ENCODE measurements at regions not wholly inside any gene's neighbourhood (a gene's known extent, or its start where the extent isn't known, plus 50 kb on each side); places are given as distances from the start of the nearest gene placed in this dataset.

DNA sequence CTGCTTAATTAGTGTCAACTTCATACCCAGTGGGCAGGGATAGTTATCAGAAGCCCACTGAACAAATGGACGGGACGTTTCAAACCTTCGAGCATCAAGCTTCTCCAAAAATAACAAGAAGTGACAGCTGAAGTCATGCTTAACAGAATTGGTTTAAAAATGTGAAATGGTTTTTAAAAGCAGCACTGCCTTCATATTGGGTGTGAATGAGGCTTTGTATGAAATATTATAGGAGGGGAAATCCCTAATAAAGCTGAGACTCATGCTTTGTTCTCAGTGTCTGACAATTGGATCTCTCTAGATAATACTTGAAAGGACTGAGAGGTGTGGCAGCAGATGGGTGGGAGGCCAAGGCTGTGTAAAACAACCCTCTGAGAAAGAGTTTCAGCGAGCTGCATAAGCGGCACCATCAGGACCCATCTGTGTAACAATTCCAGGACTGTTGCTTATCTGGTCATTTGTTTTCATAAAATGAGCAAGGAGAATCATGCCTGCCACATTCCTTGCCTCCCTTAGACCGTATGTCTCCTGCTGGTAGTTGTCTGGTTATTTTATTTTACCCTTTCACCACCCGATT is 667.7 kb downstream of the DIAPH3 start:
- H3K4me3 Mint-ChIP-seq, result no peak overlapping the region

More for the DNA sequence above, 667.7 kb downstream of the DIAPH3 start:
- Histone ChIP-seq H3K14ac (ENCODE audit: insufficient read depth, low read length) (no peak overlapping the region), H2AFZ (ENCODE audit: low read length) (no peak overlapping the region), H4K8ac (replicated peaks; ENCODE audit: insufficient read length, low read depth, low read length) (no peak overlapping the region), H3K9ac (ENCODE audit: extremely low read depth, insufficient read length, low read length) (no peak overlapping the region), H3K4me1 (ENCODE audit: insufficient read depth, low read length) (no peaks in the 10 kb centered on the region), H3K4ac (ENCODE audit: low read depth, low read length) (no peak overlapping the region), H2BK12ac (ENCODE audit: insufficient read length, low read depth, low read length) (no peak overlapping the region), H3K79me2 (ENCODE audit: insufficient read depth, low read length) (no peaks in the 10 kb centered on the region), H4K20me1 (ENCODE audit: control insufficient read depth, insufficient read depth, insufficient read length) (no peaks in the 10 kb centered on the region), H4K5ac (ENCODE audit: insufficient read length, low read depth, low read length) (no peak overlapping the region), H3K23me2 (ENCODE audit: insufficient read length, low read depth, low read length, poor library complexity, severe bottlenecking) (no peaks in the 10 kb centered on the region), H2BK120ac (ENCODE audit: low read depth, low read length, poor library complexity, severe bottlenecking) (no peak overlapping the region), H3K18ac (ENCODE audit: insufficient read length, low read depth, low read length) (no peak overlapping the region), H3K79me1 (ENCODE audit: insufficient read depth, low read depth, low read length, poor library complexity, severe bottlenecking) (no peaks in the 10 kb centered on the region), H3K27ac (ENCODE audit: insufficient read length, low read depth, low read length) (no peak overlapping the region), H3K9me3 (ENCODE audit: control insufficient read depth, low read depth, low read length) (no peaks in the 10 kb centered on the region), H2AK5ac (ENCODE audit: insufficient read length, low read length) (no peak overlapping the region), H3T11ph (ENCODE audit: low read length) (no peak overlapping the region), H3K23ac (ENCODE audit: insufficient read length, low read depth, low read length) (no peak overlapping the region), H3K27me3 (ENCODE audit: insufficient read depth, low read length) (no peaks in the 10 kb centered on the region), H3K56ac (ENCODE audit: insufficient read length, low read depth, low read length) (no peak overlapping the region), H3K4me2 (ENCODE audit: insufficient read depth, insufficient read length, low read length) (no peak overlapping the region), H2BK5ac (ENCODE audit: insufficient read length, low read length) (no peak overlapping the region), H2BK15ac (ENCODE audit: low read depth, low read length) (no peak overlapping the region), H4K91ac (ENCODE audit: insufficient read length, low read depth, low read length) (no peak overlapping the region), H2BK20ac (ENCODE audit: low read depth, low read length, poor library complexity, severe bottlenecking) (no peak overlapping the region)
- TF ChIP-seq, protein P1, sequence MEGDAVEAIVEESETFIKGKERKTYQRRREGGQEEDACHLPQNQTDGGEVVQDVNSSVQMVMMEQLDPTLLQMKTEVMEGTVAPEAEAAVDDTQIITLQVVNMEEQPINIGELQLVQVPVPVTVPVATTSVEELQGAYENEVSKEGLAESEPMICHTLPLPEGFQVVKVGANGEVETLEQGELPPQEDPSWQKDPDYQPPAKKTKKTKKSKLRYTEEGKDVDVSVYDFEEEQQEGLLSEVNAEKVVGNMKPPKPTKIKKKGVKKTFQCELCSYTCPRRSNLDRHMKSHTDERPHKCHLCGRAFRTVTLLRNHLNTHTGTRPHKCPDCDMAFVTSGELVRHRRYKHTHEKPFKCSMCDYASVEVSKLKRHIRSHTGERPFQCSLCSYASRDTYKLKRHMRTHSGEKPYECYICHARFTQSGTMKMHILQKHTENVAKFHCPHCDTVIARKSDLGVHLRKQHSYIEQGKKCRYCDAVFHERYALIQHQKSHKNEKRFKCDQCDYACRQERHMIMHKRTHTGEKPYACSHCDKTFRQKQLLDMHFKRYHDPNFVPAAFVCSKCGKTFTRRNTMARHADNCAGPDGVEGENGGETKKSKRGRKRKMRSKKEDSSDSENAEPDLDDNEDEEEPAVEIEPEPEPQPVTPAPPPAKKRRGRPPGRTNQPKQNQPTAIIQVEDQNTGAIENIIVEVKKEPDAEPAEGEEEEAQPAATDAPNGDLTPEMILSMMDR (conservative IDR thresholded peaks at IDR 0.05), result no peak
- Mint-ChIP-seq H3K9me3 (peaks cover 0 to 3% of the 10 kb centered on the region in 2 experiments; a peak in 1 of 5 replicates), H3K36me3 (ENCODE audit: insufficient read depth in 1 of 3, low read depth in 3 of 3) (peaks cover 0 to 6% (median 0%) of the 10 kb centered on the region in 3 experiments; a peak in 2 of 7 replicates), H3K27ac (no peak overlapping the region), H3K4me1 (peaks cover 22 to 23% of the 10 kb centered on the region in 2 experiments), H3K27me3 (ENCODE audit: low read depth) (peaks cover under 1% of the 10 kb centered on the region)
- DNase-seq, result no peak
- no CpG with 5 or more reads among the region's 7 CpGs for WGBS (ENCODE audit: extremely low coverage, insufficient read length, low lambda C conversion rate)
